CD8-positive, alpha-beta memory T cell (primary cell): ENCODE measurements at regions not wholly inside any gene's neighbourhood (a gene's known extent, or its start where the extent isn't known, plus 50 kb on each side); places are given as distances from the start of the nearest gene placed in this dataset.

Experiments used
- CTCF ChIA-PET: fragments of 350-600 bp; sonication (Branson Sonifier 250); formaldehyde crosslinking; loops from one replicate; lab custom pipeline; 2021; ENCODE audit warnings: antibody characterized with exemption; lab: Charles Lee
- POLR2A ChIA-PET: fragments of 350-600 bp; sonication (Branson Sonifier 250); formaldehyde crosslinking; loops from one replicate; lab custom pipeline; 2021; ENCODE audit warnings: antibody characterized with exemption; lab: Charles Lee
- DNase-seq, 5 donors: peaks; one replicate each; pipeline versions ENCODE4 v3.0.0 to v3.0.0-alpha.2; 2020 to 2022; ENCODE audit warnings: mixed read lengths in 1 of 5
- H3K27ac ChIP-seq: one replicate; pipeline ENCODE4 v1.7.0; 2013; ENCODE audit warnings: low read depth, mild to moderate bottlenecking, low read length, moderate library complexity
- H3K27me3 ChIP-seq: 2 replicates; pipeline ENCODE4 v1.7.0; 2013; ENCODE audit warnings: low read length, mild to moderate bottlenecking; ENCODE audit not compliant: insufficient read depth, poor library complexity, severe bottlenecking
- H3K36me3 ChIP-seq: 2 replicates; pipeline ENCODE4 v1.7.0; 2013; ENCODE audit warnings: mild to moderate bottlenecking, low read length, moderate library complexity; ENCODE audit not compliant: insufficient read depth
- H3K4me1 ChIP-seq: 2 replicates; pipeline ENCODE4 v1.7.0; 2013; ENCODE audit warnings: mild to moderate bottlenecking, low read length, moderate library complexity; ENCODE audit not compliant: insufficient read depth
- H3K4me3 ChIP-seq: 2 replicates; pipeline ENCODE4 v1.7.0; 2013; ENCODE audit warnings: mild to moderate bottlenecking, low read length
- H3K9me3 ChIP-seq: 2 replicates; pipeline ENCODE4 v1.7.0; 2013; ENCODE audit warnings: mild to moderate bottlenecking, low read length
- H3K27ac Mint-ChIP-seq, 8 donors: one replicate each; pipeline ENCODE4 v1.8.0; 2020 to 2021; ENCODE audit warnings: mixed read lengths in 8 of 8, mild to moderate bottlenecking in 6 of 8, inconsistent platforms in 3 of 8, moderate library complexity in 3 of 8
- H3K27me3 Mint-ChIP-seq, 2 donors: one replicate each; pipeline ENCODE4 v1.8.0; 2020 to 2021; ENCODE audit warnings: mixed read lengths in 2 of 2, mild to moderate bottlenecking in 1 of 2, moderate library complexity in 1 of 2
- H3K36me3 Mint-ChIP-seq, 3 donors: one replicate each; pipeline ENCODE4 v1.8.0; 2020 to 2021; ENCODE audit warnings: mixed read lengths in 3 of 3, inconsistent platforms in 1 of 3, mild to moderate bottlenecking in 1 of 3
- H3K4me1 Mint-ChIP-seq, 3 donors: one replicate each; pipeline ENCODE4 v1.8.0; 2020 to 2021; ENCODE audit warnings: mixed read lengths in 3 of 3, inconsistent platforms in 1 of 3, mild to moderate bottlenecking in 1 of 3
- H3K4me3 Mint-ChIP-seq, 7 donors: one replicate each; pipeline ENCODE4 v1.8.0; 2020 to 2021; ENCODE audit warnings: mixed read lengths in 7 of 7, mild to moderate bottlenecking in 6 of 7, moderate library complexity in 4 of 7, inconsistent platforms in 2 of 7
- H3K9me3 Mint-ChIP-seq, 5 donors: one replicate each; pipeline ENCODE4 v1.8.0; 2020 to 2022; ENCODE audit warnings: mixed read lengths in 5 of 5, mild to moderate bottlenecking in 3 of 5, moderate library complexity in 2 of 5, inconsistent platforms in 1 of 5

GRCh38 chr4:34636623-34637022, 1607.7 kb downstream of the ARAP2 start:
- no peak for DNase-seq
- ChIA-PET CTCF (no interaction called here), POLR2A (no interaction called here)
- no peaks in the 10 kb centered on the region for H3K9me3 ChIP-seq
- Mint-ChIP-seq H3K27ac (no peak overlapping the region), H3K4me1 (no peaks in the 10 kb centered on the region), H3K27me3 (no peaks in the 10 kb centered on the region), H3K4me3 (no peak overlapping the region), H3K36me3 (no peaks in the 10 kb centered on the region), H3K9me3 (peaks cover 2 to 15% (median 3%) of the 10 kb centered on the region in 5 donors)
- no peak overlapping the region for H3K27ac ChIP-seq
- H3K36me3 ChIP-seq: no peaks in the 10 kb centered on the region
- no peak overlapping the region for H3K4me3 ChIP-seq
- no peaks in the 10 kb centered on the region for H3K4me1 ChIP-seq
- H3K27me3 ChIP-seq: no peaks in the 10 kb centered on the region

- no peaks in the 10 kb centered on the region for H3K27me3 ChIP-seq
- Mint-ChIP-seq H3K4me1 (no peaks in the 10 kb centered on the region), H3K36me3 (no peaks in the 10 kb centered on the region), H3K27me3 (no peaks in the 10 kb centered on the region), H3K27ac (no peak overlapping the region), H3K9me3 (peaks cover 4 to 15% (median 8%) of the 10 kb centered on the region in 5 donors), H3K4me3 (no peak overlapping the region)
- no peak for DNase-seq
- ChIA-PET POLR2A (no interaction called here), CTCF (no interaction called here)
- H3K9me3 ChIP-seq: no peaks in the 10 kb centered on the region
- H3K4me3 ChIP-seq: no peak overlapping the region
- H3K36me3 ChIP-seq: no peaks in the 10 kb centered on the region
- H3K4me1 ChIP-seq: no peaks in the 10 kb centered on the region
- H3K27ac ChIP-seq: no peak overlapping the region
Measured at GRCh38 chr4:34643476-34643875, 1600.8 kb downstream of the ARAP2 start.

GRCh38 chr4:34644579-34645115, 1599.7 kb downstream of the ARAP2 start:
- ChIA-PET CTCF (no interaction called here), POLR2A (no interaction called here)
- Histone ChIP-seq H3K27ac (no peak overlapping the region), H3K9me3 (no peaks in the 10 kb centered on the region), H3K4me3 (no peak overlapping the region), H3K27me3 (no peaks in the 10 kb centered on the region), H3K4me1 (no peaks in the 10 kb centered on the region), H3K36me3 (no peaks in the 10 kb centered on the region)
- no peak for DNase-seq
- Mint-ChIP-seq H3K36me3 (no peaks in the 10 kb centered on the region), H3K4me1 (no peaks in the 10 kb centered on the region), H3K9me3 (peaks cover 3 to 17% (median 8%) of the 10 kb centered on the region in 5 donors), H3K27ac (no peak overlapping the region), H3K4me3 (no peak overlapping the region), H3K27me3 (no peaks in the 10 kb centered on the region)

DNA sequence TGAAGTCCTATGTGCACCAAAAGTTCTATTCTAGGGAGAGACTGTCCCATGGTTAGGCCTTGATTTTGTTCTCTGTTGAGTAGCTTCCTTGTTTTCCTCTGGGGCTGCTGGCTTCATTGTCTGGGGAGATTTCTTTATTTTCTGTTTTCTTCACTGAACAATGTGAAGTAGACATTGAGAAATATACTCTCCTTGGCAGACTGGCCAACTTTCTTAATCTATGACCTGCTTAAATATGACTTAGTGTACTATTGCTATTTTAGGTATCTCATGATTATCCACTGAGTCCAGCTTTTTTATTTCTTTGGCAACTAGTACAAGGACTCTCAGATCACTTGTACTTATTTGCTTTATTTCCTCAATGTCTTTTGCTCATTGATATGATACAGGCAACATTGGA, 1594.6 kb downstream of the ARAP2 start:
- H3K9me3 ChIP-seq: no peaks in the 10 kb centered on the region
- H3K27ac ChIP-seq: no peak overlapping the region
- no peaks in the 10 kb centered on the region for H3K27me3 ChIP-seq
- no peak overlapping the region for H3K4me3 ChIP-seq
- Mint-ChIP-seq H3K4me3 (no peak overlapping the region), H3K36me3 (no peaks in the 10 kb centered on the region), H3K9me3 (peaks cover 1 to 7% (median 6%) of the 10 kb centered on the region in 5 donors), H3K27me3 (no peaks in the 10 kb centered on the region), H3K4me1 (no peaks in the 10 kb centered on the region), H3K27ac (no peak overlapping the region)
- H3K36me3 ChIP-seq: no peaks in the 10 kb centered on the region
- no peaks in the 10 kb centered on the region for H3K4me1 ChIP-seq
- no peak for DNase-seq
- POLR2A ChIA-PET: no interaction called here
- CTCF ChIA-PET: no interaction called here

- H3K27ac Mint-ChIP-seq: no peak overlapping the region
- H3K27me3 ChIP-seq: no peaks in the 10 kb centered on the region
- H3K27me3 Mint-ChIP-seq: no peaks in the 10 kb centered on the region
- ChIA-PET POLR2A (no interaction called here), CTCF (no interaction called here)
- H3K36me3 Mint-ChIP-seq: no peaks in the 10 kb centered on the region
- no peak for DNase-seq
- H3K4me3 ChIP-seq: no peak overlapping the region
- H3K27ac ChIP-seq: no peak overlapping the region
- H3K36me3 ChIP-seq: no peaks in the 10 kb centered on the region
- H3K4me3 Mint-ChIP-seq: no peak overlapping the region
- H3K4me1 Mint-ChIP-seq: no peaks in the 10 kb centered on the region
- H3K9me3 ChIP-seq: peaks cover 5% of the 10 kb centered on the region
- H3K4me1 ChIP-seq: no peaks in the 10 kb centered on the region
- peaks cover under 1 to 9% (median 5%) of the 10 kb centered on the region in 5 donors for H3K9me3 Mint-ChIP-seq
Measured at GRCh38 chr4:34664051-34664450, 1580.3 kb downstream of the ARAP2 start.

DNA sequence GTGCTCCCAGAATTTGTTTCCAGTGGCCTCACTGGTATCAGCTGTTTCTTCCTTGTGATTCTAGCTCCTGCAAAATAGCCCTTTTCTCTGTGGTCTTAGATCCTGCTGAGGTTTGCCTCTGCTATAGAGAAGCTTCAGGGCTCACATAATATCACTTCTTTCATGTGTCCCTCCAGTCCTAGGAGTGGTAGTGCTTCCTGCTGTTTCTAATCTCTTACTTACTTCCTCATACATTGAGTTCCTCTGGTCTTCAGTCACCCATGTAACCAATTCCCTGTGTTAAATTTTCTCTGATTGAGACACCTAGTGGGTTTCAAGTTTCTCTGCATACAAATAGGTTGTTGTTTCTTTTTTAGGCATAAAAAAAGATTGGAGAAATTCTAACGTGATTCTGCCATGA, 1567.9 kb downstream of the ARAP2 start:
- ChIA-PET CTCF (no interaction called here), POLR2A (no interaction called here)
- H3K36me3 Mint-ChIP-seq: no peaks in the 10 kb centered on the region
- H3K4me3 ChIP-seq: no peak overlapping the region
- no peaks in the 10 kb centered on the region for H3K9me3 ChIP-seq
- no peak overlapping the region for H3K27ac Mint-ChIP-seq
- H3K27ac ChIP-seq: no peak overlapping the region
- no peak overlapping the region for H3K4me3 Mint-ChIP-seq
- H3K36me3 ChIP-seq: no peaks in the 10 kb centered on the region
- no peaks in the 10 kb centered on the region for H3K27me3 Mint-ChIP-seq
- H3K4me1 ChIP-seq: no peaks in the 10 kb centered on the region
- no peak for DNase-seq
- H3K27me3 ChIP-seq: no peaks in the 10 kb centered on the region
- H3K9me3 Mint-ChIP-seq: peaks cover 1 to 11% (median 2%) of the 10 kb centered on the region in 5 donors
- H3K4me1 Mint-ChIP-seq: no peaks in the 10 kb centered on the region

DNA sequence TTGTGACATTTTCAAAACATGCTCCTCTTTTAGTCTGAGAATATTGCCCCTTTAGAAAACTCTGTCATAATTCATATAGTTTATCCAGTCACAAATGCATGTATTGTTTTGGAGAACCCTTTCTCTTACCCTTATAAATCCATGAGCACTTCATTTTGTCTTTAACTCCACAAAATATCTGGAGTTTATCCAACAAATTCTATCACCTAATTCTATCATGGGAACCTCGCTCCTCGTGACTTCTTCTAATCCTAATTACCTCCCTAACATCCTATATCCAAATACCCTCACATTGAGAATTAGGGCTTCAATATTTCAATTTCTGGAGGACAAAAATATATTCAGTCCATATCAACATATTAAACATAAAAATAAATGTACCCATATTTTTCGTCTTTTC, 1565.9 kb downstream of the ARAP2 start:
- CTCF ChIA-PET: no interaction called here

DNA sequence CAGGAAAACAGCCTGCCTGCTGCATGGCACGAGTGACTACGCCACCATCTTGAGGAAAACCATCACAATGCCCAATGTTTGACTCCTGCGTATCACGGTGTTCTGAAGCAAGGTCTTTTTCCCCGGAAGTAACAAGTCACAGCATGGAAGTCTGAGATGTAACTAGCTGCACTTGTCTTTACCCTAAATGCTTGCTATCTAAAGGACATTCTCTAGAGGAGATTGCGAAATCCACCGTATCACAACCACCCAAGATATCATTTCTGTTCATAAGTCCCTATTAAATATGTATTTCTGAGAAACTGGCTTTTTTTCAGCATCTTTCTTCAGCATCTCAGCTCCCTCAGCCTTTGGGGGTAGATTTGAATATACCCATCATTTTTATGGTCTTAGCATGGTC, 1565.1 kb downstream of the ARAP2 start:
- no peaks in the 10 kb centered on the region for H3K4me1 Mint-ChIP-seq
- H3K36me3 Mint-ChIP-seq: no peaks in the 10 kb centered on the region
- no peak overlapping the region for H3K27ac Mint-ChIP-seq
- POLR2A ChIA-PET: no interaction called here
- Histone ChIP-seq H3K4me1 (no peaks in the 10 kb centered on the region), H3K4me3 (no peak overlapping the region), H3K27ac (no peak overlapping the region), H3K27me3 (no peaks in the 10 kb centered on the region), H3K9me3 (no peaks in the 10 kb centered on the region), H3K36me3 (no peaks in the 10 kb centered on the region)
- no peak overlapping the region for H3K4me3 Mint-ChIP-seq
- no peaks in the 10 kb centered on the region for H3K27me3 Mint-ChIP-seq
- CTCF ChIA-PET: no interaction called here
- H3K9me3 Mint-ChIP-seq: peaks cover 0 to 8% (median 3%) of the 10 kb centered on the region in 5 donors
- DNase-seq: no peak

More for the DNA sequence above, 1565.9 kb downstream of the ARAP2 start:
- no peak for DNase-seq
- Mint-ChIP-seq H3K4me3 (no peak overlapping the region), H3K27ac (no peak overlapping the region), H3K27me3 (no peaks in the 10 kb centered on the region), H3K9me3 (peaks cover 0 to 11% (median 3%) of the 10 kb centered on the region in 5 donors), H3K36me3 (no peaks in the 10 kb centered on the region), H3K4me1 (no peaks in the 10 kb centered on the region)
- POLR2A ChIA-PET: no interaction called here
- Histone ChIP-seq H3K27ac (no peak overlapping the region), H3K4me3 (no peak overlapping the region), H3K27me3 (no peaks in the 10 kb centered on the region), H3K4me1 (no peaks in the 10 kb centered on the region), H3K9me3 (no peaks in the 10 kb centered on the region), H3K36me3 (no peaks in the 10 kb centered on the region)

DNA sequence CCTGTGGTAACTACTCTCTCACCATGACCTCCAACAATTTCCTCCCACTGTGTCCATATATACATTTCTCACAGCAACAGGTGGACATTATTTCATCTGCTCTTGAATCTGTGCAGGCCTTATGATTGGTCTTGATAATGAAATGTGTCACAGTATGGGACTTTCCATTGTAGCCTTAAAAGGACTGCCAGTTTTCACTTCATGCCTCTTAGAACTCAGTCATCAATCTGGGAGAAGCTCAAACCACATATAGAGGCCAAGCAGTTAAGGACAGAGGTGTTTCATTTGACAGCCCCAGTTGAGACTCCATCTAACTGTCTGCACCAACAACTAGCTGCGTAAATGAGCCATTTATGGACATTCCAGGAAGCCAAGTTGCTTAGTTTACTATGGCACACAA, 1534.8 kb downstream of the ARAP2 start:
- no peaks in the 10 kb centered on the region for H3K27me3 Mint-ChIP-seq
- no peaks in the 10 kb centered on the region for H3K27me3 ChIP-seq

More for the DNA sequence above, 1534.8 kb downstream of the ARAP2 start:
- no peak overlapping the region for H3K4me3 ChIP-seq
- no peaks in the 10 kb centered on the region for H3K4me1 ChIP-seq
- peaks cover 5 to 23% (median 8%) of the 10 kb centered on the region in 5 donors for H3K9me3 Mint-ChIP-seq
- H3K27ac Mint-ChIP-seq: no peak overlapping the region
- H3K36me3 ChIP-seq: no peaks in the 10 kb centered on the region
- H3K4me3 Mint-ChIP-seq: no peak overlapping the region
- ChIA-PET POLR2A (no interaction called here), CTCF (no interaction called here)
- DNase-seq: no peak
- no peaks in the 10 kb centered on the region for H3K9me3 ChIP-seq
- H3K4me1 Mint-ChIP-seq: no peaks in the 10 kb centered on the region
- H3K27ac ChIP-seq: no peak overlapping the region
- no peaks in the 10 kb centered on the region for H3K36me3 Mint-ChIP-seq
